HFF-Myc (cell line): ENCODE measurements at regions not wholly inside any gene's neighbourhood (a gene's known extent, or its start where the extent isn't known, plus 50 kb on each side); places are given as distances from the start of the nearest gene placed in this dataset.

Experiments used
- DNase-seq: peaks from one replicate; pipeline ENCODE4 v3.0.0-alpha.2; 2011; ENCODE audit warnings: low read depth; ENCODE audit errors: extremely low read depth
- H3K4me3 ChIP-seq: replicated peaks from 2 replicates; pipeline ENCODE4 v1.5.1; 2011; ENCODE audit warnings: low read depth, mild to moderate bottlenecking, control low read depth, low read length
- CTCF ChIP-seq: IDR thresholded peaks from 2 replicates; pipeline ENCODE4 v1.5.1; 2012; ENCODE audit warnings: mild to moderate bottlenecking, low read depth, low read length, control low read depth; ENCODE audit errors: missing control alignments

DNA sequence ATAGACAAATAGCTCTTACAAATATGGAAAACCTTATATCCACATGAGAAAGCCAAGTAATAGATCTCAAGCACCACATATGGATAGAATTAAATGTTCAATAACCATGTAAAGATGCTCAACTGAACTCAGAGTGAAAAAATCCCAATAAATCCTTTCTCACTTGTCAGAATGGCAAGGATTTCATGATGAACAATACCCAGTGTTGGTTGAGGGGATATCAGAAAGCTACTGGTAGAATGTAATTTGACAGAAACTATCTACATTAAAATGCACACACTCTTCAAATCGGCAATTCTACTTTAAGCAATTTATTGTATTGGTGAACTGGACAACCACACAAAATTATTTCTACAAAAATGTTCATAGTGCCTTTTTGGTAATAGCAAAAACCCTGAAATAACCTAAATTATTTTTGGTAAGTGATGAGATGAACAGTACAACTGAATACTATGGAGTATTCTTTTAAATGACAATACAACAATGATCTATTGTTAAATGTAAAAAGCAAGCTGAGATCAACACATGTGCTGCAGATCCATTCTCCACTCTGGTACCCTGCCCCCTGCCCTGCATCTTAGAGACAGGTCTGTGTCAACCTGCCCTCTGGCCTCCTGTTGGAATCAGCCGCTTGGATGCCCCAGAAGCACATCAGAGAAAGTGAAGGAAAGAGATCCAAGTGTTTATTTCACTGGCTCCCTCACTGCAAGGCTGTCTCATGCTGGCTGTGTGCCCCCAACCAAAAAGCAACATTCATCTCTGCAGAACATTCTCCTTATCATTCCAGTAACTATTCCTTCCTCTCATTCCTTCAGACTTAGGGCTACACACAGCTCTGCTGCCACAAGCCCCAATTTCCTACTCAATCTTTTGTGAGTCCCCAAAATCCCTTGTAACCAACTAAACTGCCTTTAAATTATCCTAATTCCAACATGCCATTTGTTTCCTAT lies 442.5 kb downstream of the LRATD1 start:
- no peak for DNase-seq
- TF ChIP-seq CTCF, result no peak
- no peak overlapping the region for H3K4me3 ChIP-seq

DNA sequence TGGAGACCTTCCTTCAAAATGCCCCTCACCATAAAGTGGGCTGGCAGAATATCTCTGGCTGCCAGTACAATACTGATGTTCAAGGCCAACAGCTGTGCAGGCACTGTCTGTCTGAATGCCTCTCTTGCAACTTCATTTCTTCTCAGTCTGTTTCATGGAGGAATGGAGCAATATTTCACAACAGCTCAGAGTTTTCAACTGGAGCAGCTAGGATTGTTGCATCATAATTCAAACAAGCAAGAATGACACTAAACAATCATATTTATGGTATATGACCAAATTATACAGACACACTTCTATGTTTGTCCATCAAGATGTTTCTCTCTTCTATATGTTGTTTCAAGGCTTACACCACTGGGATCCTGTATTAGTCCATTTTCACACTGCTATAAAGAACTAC lies 444.2 kb downstream of the LRATD1 start:
- no peak for TF ChIP-seq CTCF
- no peak overlapping the region for H3K4me3 ChIP-seq
- no peak for DNase-seq

DNA sequence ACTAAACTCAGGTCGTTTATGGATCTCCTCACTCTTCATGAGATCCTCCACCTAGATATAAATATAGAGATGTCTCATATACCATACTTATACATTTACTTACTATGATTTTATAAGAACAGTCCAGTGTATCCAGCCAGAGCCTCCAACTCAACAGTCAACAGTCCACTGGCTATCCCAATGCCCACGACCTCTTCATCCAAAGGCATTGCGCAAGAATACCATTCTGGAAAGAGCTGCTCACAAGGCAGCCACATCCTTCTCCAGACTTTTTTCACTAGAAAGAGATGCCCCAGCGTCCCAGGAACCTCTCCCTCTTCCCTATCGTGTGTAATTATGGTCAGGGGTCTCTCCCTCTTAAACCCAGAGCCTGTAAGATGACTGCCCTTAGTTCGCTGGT lies 448.8 kb downstream of the LRATD1 start:
- DNase-seq, result no peak

DNA sequence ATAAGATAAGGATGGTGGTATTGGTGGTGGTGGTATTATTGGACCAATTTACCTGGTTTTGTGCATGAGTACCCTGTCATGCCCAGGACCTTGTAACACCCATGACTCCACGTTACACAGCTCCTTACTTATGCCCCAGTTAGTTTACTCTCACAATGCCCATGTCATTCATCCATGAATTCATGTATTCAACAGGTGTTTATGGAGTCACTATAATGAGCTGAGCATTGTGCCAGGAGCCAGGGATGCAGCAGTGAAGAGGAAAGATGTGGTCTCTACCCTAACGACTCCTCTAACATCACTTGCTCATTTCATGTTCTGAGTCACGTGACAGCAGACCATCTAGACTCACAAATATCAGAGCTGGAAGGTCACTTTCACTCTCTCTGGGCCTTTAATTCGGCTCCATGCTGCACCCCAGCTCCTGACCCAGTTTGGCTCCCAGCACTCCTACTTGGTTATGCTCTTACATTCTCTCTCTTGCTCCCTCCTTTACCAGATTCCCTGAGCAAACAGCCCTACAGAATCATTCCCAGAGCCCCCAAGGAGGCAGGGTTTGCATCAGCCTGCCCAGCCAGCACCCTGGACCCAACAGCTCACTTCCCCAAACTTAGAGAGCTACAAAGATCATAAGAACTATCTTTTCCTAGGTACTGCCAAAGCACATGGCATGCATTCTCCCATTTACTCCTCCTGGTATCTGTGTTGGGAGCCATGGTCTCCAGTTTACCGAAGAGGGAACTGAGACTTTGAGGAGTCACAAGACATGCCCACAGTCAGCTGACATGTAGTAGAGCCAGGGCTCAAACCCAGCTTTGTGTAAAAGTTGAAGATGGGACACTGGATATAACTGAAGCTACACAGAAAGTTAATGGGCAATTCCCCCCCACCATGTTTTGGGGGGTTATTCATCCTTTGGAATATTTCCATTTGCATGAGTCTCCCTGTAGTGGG lies 449.9 kb downstream of the LRATD1 start:
- no peak for DNase-seq
- no peak for TF ChIP-seq CTCF
- no peak overlapping the region for H3K4me3 ChIP-seq

More for the DNA sequence above, 448.8 kb downstream of the LRATD1 start:
- no peak for TF ChIP-seq CTCF
- no peak overlapping the region for H3K4me3 ChIP-seq

GRCh38 chr2:15084826-15085489 lies 452.4 kb downstream of the LRATD1 start:
- no peak overlapping the region for H3K4me3 ChIP-seq
- DNase-seq, result no peak
- no peak for TF ChIP-seq CTCF

GRCh38 chr2:15092181-15092580 lies 459.7 kb downstream of the LRATD1 start:
- no peak for TF ChIP-seq CTCF
- H3K4me3 ChIP-seq, result no peak overlapping the region
- no peak for DNase-seq
